ENCODE measurements at regions not wholly inside any gene's neighbourhood (a gene's known extent, or its start where the extent isn't known, plus 50 kb on each side); places are given as distances from the start of the nearest gene placed in this dataset.

DNA sequence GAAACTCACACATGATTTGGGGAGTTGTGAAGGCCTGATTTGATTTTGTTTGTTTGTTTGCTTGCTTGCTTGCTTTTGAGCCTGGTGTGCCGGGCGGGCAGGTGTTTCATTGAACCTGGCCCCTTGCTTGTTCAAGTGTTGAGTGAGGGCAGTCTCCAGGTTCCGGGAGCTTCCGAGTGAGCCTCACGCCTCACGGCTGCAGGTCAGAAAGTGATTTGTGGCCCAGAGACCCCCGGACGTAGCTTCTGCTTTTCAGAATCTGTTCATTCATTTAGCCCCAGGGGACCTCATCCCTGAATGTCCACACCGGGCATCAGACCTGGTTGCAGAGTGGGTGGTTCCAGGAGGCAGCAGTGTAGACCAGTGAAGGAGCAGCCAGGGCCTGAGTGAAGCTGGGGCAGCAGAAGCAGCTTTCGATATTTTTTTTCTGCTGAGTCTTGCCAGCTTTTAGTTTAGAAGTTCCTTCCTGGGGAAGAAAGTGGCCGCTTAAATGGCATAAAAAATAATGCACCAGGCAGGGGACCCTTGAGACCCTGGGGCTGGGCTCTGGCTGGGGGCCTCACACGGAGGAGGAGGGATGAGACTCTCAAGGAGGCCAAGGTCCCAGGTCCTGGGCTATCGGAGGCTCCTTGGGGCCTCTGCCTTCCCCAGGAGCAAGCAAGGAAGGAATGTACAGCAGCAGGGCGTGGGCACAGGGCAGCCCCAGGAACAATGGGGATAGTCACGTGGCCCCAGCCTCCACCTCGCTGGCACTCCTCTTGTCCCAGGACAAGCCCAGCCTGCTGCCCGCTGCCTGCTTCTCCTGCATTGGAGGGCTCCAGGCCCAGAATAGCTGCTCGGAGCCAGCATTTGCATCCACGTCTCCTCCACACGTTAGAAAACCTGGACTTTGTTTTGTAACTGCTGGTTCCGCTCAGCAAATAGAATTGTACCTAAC lies 89.2 kb upstream of the BHLHE23 start:
- H3K36me3 Mint-ChIP-seq = no peaks in the 10 kb centered on the region
- CTCF ChIA-PET = interaction anchor here (1.0 kb wide), 1 partner anchor 40 kb away, joined by 5 read pairs; no protein-coding TSS in a partner anchor
- no peaks in the 10 kb centered on the region; the same call in 1 of the 2 replicates for H3K27me3 Mint-ChIP-seq (ENCODE audit: low read depth)
- POLR2A ChIA-PET = interaction anchor here (0.6 kb wide), 1 partner anchor 571 kb away, joined by 5 read pairs; no protein-coding TSS in a partner anchor
- no peak overlapping the region for H3K4me3 Mint-ChIP-seq
- peaks cover 5% of the 10 kb centered on the region; the same call in 1 of the 2 replicates for H3K4me1 Mint-ChIP-seq
- ATAC-seq (no peak), DNase-seq (ENCODE audit: low spot score) (peak; percentile 6)
- H3K9me3 Mint-ChIP-seq = no peaks in the 10 kb centered on the region
- TF ChIP-seq, protein P1, sequence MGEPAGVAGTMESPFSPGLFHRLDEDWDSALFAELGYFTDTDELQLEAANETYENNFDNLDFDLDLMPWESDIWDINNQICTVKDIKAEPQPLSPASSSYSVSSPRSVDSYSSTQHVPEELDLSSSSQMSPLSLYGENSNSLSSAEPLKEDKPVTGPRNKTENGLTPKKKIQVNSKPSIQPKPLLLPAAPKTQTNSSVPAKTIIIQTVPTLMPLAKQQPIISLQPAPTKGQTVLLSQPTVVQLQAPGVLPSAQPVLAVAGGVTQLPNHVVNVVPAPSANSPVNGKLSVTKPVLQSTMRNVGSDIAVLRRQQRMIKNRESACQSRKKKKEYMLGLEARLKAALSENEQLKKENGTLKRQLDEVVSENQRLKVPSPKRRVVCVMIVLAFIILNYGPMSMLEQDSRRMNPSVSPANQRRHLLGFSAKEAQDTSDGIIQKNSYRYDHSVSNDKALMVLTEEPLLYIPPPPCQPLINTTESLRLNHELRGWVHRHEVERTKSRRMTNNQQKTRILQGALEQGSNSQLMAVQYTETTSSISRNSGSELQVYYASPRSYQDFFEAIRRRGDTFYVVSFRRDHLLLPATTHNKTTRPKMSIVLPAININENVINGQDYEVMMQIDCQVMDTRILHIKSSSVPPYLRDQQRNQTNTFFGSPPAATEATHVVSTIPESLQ (CRISPR knock-in tag; IDR thresholded peaks at IDR 0.05) = no peak
- TF ChIP-seq GTF2I (CRISPR knock-in tag; conservative IDR thresholded peaks at IDR 0.05) (no peak), SOX15 (CRISPR knock-in tag; IDR thresholded peaks at IDR 0.05) (no peak), ZNF138 (CRISPR knock-in tag; conservative IDR thresholded peaks at IDR 0.05) (no peak), GRHL2 (CRISPR knock-in tag; IDR thresholded peaks at IDR 0.05; ENCODE audit: insufficient replicate concordance, severe bottlenecking) (no peak), CREM (CRISPR knock-in tag; IDR thresholded peaks at IDR 0.05) (no peak)
- TF ChIP-seq, protein P2, sequence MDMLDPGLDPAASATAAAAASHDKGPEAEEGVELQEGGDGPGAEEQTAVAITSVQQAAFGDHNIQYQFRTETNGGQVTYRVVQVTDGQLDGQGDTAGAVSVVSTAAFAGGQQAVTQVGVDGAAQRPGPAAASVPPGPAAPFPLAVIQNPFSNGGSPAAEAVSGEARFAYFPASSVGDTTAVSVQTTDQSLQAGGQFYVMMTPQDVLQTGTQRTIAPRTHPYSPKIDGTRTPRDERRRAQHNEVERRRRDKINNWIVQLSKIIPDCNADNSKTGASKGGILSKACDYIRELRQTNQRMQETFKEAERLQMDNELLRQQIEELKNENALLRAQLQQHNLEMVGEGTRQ (CRISPR knock-in tag; IDR thresholded peaks at IDR 0.05) = 0 out of 2 replicates have a peak, but pooled peaks have one; percentile 12
- TF ChIP-seq, protein P3, sequence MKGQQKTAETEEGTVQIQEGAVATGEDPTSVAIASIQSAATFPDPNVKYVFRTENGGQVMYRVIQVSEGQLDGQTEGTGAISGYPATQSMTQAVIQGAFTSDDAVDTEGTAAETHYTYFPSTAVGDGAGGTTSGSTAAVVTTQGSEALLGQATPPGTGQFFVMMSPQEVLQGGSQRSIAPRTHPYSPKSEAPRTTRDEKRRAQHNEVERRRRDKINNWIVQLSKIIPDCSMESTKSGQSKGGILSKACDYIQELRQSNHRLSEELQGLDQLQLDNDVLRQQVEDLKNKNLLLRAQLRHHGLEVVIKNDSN (CRISPR knock-in tag; IDR thresholded peaks at IDR 0.05) = no peak
- H3K27ac Mint-ChIP-seq = no peak overlapping the region

DNA sequence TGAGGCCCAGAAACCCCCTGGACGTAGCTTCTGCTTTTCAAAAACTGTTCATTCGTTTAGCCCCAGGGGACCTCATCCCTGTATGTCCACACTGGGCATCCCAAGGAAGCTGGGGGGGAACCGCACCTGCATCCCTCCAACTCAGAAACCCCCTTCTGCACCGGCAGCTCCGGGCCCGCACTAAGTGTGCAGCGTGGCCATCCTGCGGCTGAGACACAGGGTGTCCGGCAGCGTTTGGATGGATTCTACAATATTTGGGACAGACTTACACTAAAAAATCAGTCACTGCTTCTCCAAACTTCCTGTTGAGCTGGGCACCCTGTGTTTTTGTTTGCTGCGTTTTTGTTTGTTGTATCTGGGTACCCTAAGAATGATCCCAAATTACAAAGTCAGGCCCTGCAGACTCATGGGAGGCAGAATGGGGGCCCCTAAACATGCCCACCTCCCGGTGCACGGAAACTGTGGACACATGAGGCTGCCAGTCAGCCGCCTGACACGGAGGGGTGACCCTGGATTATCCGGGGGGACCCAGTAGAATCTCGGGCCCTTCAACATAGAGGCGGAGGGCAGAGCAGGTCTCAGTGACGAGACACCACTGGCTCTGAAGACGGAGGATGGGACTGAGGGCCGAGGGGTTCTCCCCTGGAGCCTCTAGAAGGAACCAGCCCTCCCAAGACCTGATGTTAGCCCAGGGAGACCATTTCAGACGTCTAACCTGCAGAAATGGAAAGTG lies 88.2 kb upstream of the BHLHE23 start:
- Mint-ChIP-seq H3K9me3 (no peaks in the 10 kb centered on the region), H3K36me3 (no peaks in the 10 kb centered on the region), H3K4me3 (no peak overlapping the region), H3K4me1 (no peaks in the 10 kb centered on the region), H3K27ac (0 out of 2 replicates have a peak overlapping the region, but pooled peaks have one; percentile 27), H3K27me3 (ENCODE audit: low read depth) (no peaks in the 10 kb centered on the region)
- ATAC-seq = no peak
- no peak for TF ChIP-seq CREB1 (CRISPR knock-in tag; IDR thresholded peaks at IDR 0.05)
- no peak for TF ChIP-seq JAZF1 (CRISPR knock-in tag; IDR thresholded peaks at IDR 0.05)
- no peak for TF ChIP-seq NFE2L1 (CRISPR knock-in tag; IDR thresholded peaks at IDR 0.05)
- TF ChIP-seq, protein P4, sequence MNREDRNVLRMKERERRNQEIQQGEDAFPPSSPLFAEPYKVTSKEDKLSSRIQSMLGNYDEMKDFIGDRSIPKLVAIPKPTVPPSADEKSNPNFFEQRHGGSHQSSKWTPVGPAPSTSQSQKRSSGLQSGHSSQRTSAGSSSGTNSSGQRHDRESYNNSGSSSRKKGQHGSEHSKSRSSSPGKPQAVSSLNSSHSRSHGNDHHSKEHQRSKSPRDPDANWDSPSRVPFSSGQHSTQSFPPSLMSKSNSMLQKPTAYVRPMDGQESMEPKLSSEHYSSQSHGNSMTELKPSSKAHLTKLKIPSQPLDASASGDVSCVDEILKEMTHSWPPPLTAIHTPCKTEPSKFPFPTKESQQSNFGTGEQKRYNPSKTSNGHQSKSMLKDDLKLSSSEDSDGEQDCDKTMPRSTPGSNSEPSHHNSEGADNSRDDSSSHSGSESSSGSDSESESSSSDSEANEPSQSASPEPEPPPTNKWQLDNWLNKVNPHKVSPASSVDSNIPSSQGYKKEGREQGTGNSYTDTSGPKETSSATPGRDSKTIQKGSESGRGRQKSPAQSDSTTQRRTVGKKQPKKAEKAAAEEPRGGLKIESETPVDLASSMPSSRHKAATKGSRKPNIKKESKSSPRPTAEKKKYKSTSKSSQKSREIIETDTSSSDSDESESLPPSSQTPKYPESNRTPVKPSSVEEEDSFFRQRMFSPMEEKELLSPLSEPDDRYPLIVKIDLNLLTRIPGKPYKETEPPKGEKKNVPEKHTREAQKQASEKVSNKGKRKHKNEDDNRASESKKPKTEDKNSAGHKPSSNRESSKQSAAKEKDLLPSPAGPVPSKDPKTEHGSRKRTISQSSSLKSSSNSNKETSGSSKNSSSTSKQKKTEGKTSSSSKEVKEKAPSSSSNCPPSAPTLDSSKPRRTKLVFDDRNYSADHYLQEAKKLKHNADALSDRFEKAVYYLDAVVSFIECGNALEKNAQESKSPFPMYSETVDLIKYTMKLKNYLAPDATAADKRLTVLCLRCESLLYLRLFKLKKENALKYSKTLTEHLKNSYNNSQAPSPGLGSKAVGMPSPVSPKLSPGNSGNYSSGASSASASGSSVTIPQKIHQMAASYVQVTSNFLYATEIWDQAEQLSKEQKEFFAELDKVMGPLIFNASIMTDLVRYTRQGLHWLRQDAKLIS (CRISPR knock-in tag; IDR thresholded peaks at IDR 0.05; ENCODE audit: borderline replicate concordance) = no peak
- TF ChIP-seq, protein P5, sequence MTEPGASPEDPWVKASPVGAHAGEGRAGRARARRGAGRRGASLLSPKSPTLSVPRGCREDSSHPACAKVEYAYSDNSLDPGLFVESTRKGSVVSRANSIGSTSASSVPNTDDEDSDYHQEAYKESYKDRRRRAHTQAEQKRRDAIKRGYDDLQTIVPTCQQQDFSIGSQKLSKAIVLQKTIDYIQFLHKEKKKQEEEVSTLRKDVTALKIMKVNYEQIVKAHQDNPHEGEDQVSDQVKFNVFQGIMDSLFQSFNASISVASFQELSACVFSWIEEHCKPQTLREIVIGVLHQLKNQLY (CRISPR knock-in tag; IDR thresholded peaks at IDR 0.05) = no peak
- no peak for TF ChIP-seq PRRX2 (CRISPR knock-in tag; IDR thresholded peaks at IDR 0.05)
- no peak for TF ChIP-seq GRHL2 (CRISPR knock-in tag; IDR thresholded peaks at IDR 0.05; ENCODE audit: insufficient replicate concordance, severe bottlenecking)
- TF ChIP-seq NR2C2 (CRISPR knock-in tag; IDR thresholded peaks at IDR 0.05) = no peak
- no peak for TF ChIP-seq RELA (CRISPR knock-in tag; IDR thresholded peaks at IDR 0.05; ENCODE audit: borderline replicate concordance)
- TF ChIP-seq TP53 (CRISPR knock-in tag; IDR thresholded peaks at IDR 0.05) = no peak
- no peak for TF ChIP-seq FOXP1 (CRISPR knock-in tag; IDR thresholded peaks at IDR 0.05; ENCODE audit: borderline replicate concordance)
- ChIA-PET POLR2A (no interaction called here), CTCF (interaction anchor here (1.2 to 1.4 kb wide), 4 partner anchors 39 to 136 kb away, joined by 3 to 5 read pairs (median 4); no protein-coding TSS in a partner anchor)
- DNase-seq (ENCODE audit: low spot score) = peak; percentile 6

Measured in WTC11 (cell line).